NCI-H226 (cell line): ENCODE measurements at regions not wholly inside any gene's neighbourhood (a gene's known extent, or its start where the extent isn't known, plus 50 kb on each side); places are given as distances from the start of the nearest gene placed in this dataset.

ENCODE experiments used
- DNase-seq: peaks from one replicate; pipeline ENCODE4 v3.0.0-alpha.2; 2015

GRCh38 chr4:151614561-151614960 is 146.2 kb downstream of the GATB start:
- DNase-seq, result peak; percentile 10

- no peak for DNase-seq
These were observed 141.9 kb downstream of the GATB start for GRCh38 chr4:151618858-151619257.

GRCh38 chr4:151620066-151620465 is 140.7 kb downstream of the GATB start:
- no peak for DNase-seq
